ENCODE measurements at regions not wholly inside any gene's neighbourhood (a gene's known extent, or its start where the extent isn't known, plus 50 kb on each side); places are given as distances from the start of the nearest gene placed in this dataset.

- TF ChIP-seq CTCF (IDR thresholded peaks at IDR 0.05 in 4 of 5, conservative IDR thresholded peaks at IDR 0.05 in 1 of 5), result no peak
- TF ChIP-seq POLR2A (IDR thresholded peaks at IDR 0.05), result no peak
These were observed 968.7 kb upstream of the CITED2 start for GRCh38 chr6:140343128-140343527.
